H4 (cell line): ENCODE measurements at regions not wholly inside any gene's neighbourhood (a gene's known extent, or its start where the extent isn't known, plus 50 kb on each side); places are given as distances from the start of the nearest gene placed in this dataset.
A peak's percentile ranks its signal among the peaks of the same experiment; 100 is the strongest.

Experiments used
- DNase-seq: peaks from one replicate; pipeline ENCODE4 v3.0.0-alpha.2; 2015; ENCODE audit warnings: low spot score

DNA sequence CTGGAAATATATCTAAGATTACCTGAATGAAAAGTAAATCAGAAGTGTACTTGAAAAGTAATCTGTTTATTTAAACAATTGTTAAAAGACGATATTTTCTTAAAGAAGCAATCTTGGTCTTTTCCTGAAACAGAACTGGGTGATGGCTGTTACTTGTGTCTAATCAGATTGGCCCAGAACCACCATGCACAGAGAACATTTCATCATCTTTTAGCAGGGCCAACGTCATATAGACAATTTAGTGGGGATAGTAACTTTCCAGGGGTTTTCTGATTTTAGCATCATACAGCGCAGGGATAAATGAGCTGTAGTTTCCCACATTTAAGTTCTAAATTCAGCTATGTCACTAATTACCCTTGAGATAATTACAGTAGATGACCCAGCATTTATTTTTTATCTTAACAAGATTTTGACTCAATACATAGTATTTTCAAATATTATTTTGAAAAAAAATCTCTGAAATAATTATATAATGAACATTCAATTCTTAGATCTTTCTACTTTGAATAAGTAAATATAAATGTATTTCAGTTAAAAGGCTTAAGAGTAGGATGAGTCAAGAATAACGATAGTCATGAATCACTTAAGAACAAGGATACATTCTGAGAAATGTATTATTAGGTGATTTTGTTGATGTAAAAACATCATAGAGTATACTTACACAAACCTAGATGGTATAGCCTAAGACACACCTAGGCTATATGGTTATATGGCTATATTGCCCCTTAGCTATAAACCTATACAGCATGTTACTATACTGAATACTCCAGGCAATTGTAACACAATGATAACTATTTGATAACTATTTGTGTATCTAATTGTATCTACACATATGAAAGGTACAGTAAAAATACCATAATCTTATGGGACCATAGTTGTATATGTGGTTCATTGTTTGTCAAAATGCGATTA is 103.8 kb upstream of the MME start:
- DNase-seq: no peak

GRCh38 chr3:154973851-154974250 is 106.3 kb upstream of the MME start:
- DNase-seq: no peak

GRCh38 chr3:154972951-154973350 is 107.2 kb upstream of the MME start:
- DNase-seq: no peak

GRCh38 chr3:154971771-154972326 is 108.3 kb upstream of the MME start:
- DNase-seq: peak; percentile 21

- DNase-seq: no peak
Observed at GRCh38 chr3:154971341-154971740, 108.8 kb upstream of the MME start.

DNA sequence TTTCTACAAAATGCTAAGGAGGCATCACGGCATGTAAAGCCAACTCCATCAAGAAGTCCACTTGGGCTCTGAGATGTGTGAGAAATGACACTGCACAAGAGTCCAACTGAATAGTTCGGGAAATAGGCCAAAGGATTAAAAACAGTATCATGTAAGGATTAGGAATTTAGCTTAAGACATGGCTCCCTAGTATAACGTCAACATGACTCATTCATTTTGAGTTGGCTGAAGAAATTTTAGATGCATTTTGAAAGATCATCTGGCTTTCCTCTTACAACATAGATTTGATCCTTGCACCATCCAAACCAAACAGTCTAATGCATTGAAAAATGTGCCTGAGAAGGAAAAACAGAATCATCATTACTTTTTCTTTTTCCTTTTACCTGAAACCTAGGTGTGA is 109.3 kb upstream of the MME start:
- no peak for DNase-seq

DNA sequence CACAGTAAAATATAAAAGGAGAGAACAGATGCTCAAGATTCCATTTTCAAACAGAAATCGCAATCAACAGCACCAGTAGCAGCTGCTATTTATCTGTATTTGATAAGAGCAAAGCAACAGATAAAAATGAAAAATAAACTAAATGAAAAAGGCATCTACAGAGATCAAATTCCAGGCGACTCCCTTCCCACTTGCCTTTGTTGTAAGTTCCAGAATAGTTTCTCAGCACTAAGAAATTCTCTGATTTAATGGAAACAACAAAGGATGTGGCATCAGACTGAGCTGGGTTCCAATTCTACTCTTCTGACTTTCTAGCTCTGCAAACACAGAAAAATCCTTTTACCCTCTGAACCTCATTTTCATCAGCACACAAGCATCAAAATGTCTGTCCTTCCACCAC is 110.8 kb upstream of the MME start:
- DNase-seq: no peak

DNA sequence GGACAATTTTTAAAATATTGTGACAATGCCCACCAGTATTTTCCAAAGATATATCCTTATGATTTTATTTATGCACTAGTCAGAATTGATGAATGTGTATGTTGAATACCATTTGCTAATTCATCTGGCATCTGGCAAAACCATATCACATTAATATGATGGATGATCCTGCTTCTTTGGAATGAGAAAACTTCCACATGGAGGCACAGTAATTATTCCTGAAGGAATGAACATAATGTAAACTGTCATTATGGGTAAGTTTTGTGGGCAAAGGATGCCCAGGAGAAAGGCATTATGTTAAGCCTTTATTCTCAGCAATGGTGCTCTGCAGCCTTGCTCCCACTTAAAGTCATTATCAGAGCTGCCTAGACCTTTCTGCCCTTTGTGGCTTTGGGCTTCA is 113.0 kb upstream of the MME start:
- DNase-seq: no peak

DNA sequence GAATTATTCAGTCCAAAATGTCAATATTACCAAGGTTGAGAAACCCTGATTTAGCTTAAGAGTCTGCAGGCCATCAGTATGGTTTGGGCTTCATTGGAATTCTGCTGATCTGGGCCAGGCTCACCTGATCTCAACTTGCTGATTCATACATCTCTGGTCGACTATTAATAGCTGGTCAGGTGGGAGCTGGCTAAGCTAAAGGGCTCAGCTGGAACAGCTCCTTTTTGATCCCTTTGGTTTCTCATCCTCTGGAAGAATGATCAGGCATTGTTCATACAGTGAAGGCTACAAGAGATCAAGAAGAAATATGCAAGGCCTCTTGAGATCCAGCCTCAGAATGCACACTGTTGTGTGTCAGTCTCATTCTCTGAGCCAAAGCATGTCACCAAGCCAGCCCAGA is 123.3 kb upstream of the MME start:
- DNase-seq: no peak

DNA sequence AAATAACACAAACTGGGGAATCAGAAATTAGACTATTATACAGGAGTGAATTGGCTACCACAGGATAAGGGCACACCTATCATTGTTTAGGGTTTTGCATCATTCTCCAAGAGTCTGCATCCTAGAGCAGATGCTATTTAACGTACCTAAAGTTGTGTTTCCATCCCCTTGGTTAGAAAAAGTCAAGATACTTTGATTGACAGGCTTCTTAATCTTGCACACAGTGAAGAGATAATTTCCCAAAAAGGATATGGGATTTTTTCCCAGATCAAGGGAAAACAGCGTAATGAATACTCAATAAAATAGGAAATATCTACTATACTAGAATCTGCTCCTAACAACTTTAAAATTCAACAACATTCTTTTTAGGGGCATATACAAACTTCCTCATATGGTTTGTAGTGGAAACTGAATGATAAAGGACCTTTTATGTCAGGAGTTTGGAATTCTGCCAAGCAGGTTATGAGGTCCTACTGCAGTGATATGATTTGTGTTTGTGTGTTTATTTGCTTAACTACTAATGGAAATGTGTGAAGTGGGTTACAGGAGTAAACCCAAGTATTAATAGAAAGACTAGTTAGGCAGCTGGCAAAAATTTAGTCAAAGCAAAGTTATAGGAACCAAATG is 124.1 kb upstream of the MME start:
- DNase-seq: no peak

GRCh38 chr3:154954757-154955156 is 125.4 kb upstream of the MME start:
- DNase-seq: peak; percentile 28

- no peak for DNase-seq
Observed at GRCh38 chr3:154953538-154953937, 126.6 kb upstream of the MME start.

GRCh38 chr3:154952553-154952952 is 127.6 kb upstream of the MME start:
- DNase-seq: no peak

DNA sequence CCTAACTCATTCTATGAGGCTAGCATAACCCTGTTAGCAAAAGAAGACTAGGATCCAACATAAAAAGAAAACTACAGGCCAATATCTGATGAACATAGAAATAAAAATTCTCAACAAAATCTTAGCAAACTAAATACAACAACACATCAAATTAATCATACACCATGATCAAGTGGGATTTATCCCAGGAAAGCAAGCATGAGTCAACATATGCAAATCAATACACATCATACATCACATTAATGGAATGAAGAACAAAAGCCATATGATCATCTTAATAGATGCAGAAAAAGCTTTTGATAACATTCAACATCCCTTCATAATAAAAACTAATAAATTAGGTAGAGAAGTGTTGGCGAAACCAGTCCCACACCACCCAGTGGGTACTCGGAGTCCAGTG is 136.1 kb upstream of the MME start:
- no peak for DNase-seq

GRCh38 chr3:154942827-154943226 is 137.3 kb upstream of the MME start:
- no peak for DNase-seq

GRCh38 chr3:154936196-154936595 is 143.9 kb upstream of the MME start:
- DNase-seq: no peak

- no peak for DNase-seq
Observed at GRCh38 chr3:154933581-154933980, 146.5 kb upstream of the MME start.

GRCh38 chr3:154932633-154933032 is 147.5 kb upstream of the MME start:
- no peak for DNase-seq

- no peak for DNase-seq
Observed at GRCh38 chr3:154931484-154931883, 148.6 kb upstream of the MME start.

- DNase-seq: peak; percentile 14
Observed at GRCh38 chr3:154926721-154927120, 153.4 kb upstream of the MME start.

- no peak for DNase-seq
Observed at GRCh38 chr3:154921351-154921750, 158.8 kb upstream of the MME start.

DNA sequence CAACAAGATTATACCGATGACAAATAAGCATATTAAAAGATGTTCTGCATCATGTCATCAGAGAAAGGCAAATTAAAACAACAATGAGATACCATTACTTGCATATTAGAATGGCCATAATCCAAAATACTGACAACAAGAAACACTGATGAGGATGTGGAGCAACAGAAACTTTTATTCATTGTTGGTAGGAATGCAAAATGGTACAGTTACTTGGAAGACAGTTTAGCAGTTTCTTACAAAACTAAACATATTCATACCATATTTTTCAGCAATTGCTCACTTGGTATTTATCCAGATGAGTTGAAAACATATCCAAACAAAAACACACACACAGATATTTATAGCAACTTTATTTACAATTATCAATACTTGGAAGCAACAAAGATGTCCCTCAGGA is 160.9 kb upstream of the MME start:
- DNase-seq: no peak

GRCh38 chr3:154904328-154904727 is 175.8 kb upstream of the MME start:
- DNase-seq: peak; percentile 40
